HuH-7.5 (cell line): ENCODE measurements at regions not wholly inside any gene's neighbourhood (a gene's known extent, or its start where the extent isn't known, plus 50 kb on each side); places are given as distances from the start of the nearest gene placed in this dataset.
"Not testable (repeated sequence)": the region's sequence is repeated elsewhere in the genome, so short reads cannot be mapped to it uniquely, and the experiment has no call there.

Source experiments
- DNase-seq: peaks from one replicate; pipeline ENCODE4 v3.0.0; 2011; ENCODE audit warnings: low spot score

GRCh38 chr13:99768986-99769385, 202.6 kb downstream of the ZIC5 start:
- DNase-seq, result no peak

- no peak for DNase-seq
Measured at GRCh38 chr13:99766641-99767045, 204.9 kb downstream of the ZIC5 start.

- no peak for DNase-seq
Measured at GRCh38 chr13:99765869-99766268, 205.7 kb downstream of the ZIC5 start.

- no peak for DNase-seq
Measured at GRCh38 chr13:99760456-99760855, 211.1 kb downstream of the ZIC5 start.

GRCh38 chr13:99759163-99759552, 212.4 kb downstream of the ZIC5 start:
- DNase-seq, result no peak

- no peak for DNase-seq
Measured at GRCh38 chr13:99758460-99759162, 213.0 kb downstream of the ZIC5 start.

- no peak for DNase-seq
Measured at GRCh38 chr13:99757756-99758459, 213.7 kb downstream of the ZIC5 start.

GRCh38 chr13:99756281-99756680, 215.3 kb downstream of the ZIC5 start:
- DNase-seq, result no peak

- DNase-seq, result not testable (repeated sequence)
Measured at GRCh38 chr13:99754750-99755149, 216.8 kb downstream of the ZIC5 start.

GRCh38 chr13:99752373-99752772, 219.2 kb downstream of the ZIC5 start:
- DNase-seq, result no peak

- DNase-seq, result no peak
Measured at GRCh38 chr13:99751517-99752199, 219.9 kb downstream of the ZIC5 start.

- DNase-seq, result no peak
Measured at GRCh38 chr13:99750951-99751350, 220.6 kb downstream of the ZIC5 start.

- no peak for DNase-seq
Measured at GRCh38 chr13:99749271-99750019, 222.1 kb downstream of the ZIC5 start.

- DNase-seq, result no peak
Measured at GRCh38 chr13:99747403-99747710, 224.2 kb downstream of the ZIC5 start.

GRCh38 chr13:99746637-99747402, 224.7 kb downstream of the ZIC5 start:
- no peak for DNase-seq

GRCh38 chr13:99743094-99743493, 228.5 kb downstream of the ZIC5 start:
- DNase-seq, result no peak

- no peak for DNase-seq
Measured at GRCh38 chr13:99741960-99742359, 229.6 kb downstream of the ZIC5 start.

- no peak for DNase-seq
Measured at GRCh38 chr13:99740251-99740979, 231.2 kb downstream of the ZIC5 start.

- DNase-seq, result no peak
Measured at GRCh38 chr13:99738626-99739025, 232.9 kb downstream of the ZIC5 start.

GRCh38 chr13:99737481-99738245, 233.9 kb downstream of the ZIC5 start:
- no peak for DNase-seq
